SU-DHL-6 (cell line): ENCODE measurements at regions not wholly inside any gene's neighbourhood (a gene's known extent, or its start where the extent isn't known, plus 50 kb on each side); places are given as distances from the start of the nearest gene placed in this dataset.

Experiments used
- H2AFZ ChIP-seq: fragments of 200-600 bp; sonication (generic); 2 replicates; pipeline ENCODE4 v1.6.1; 2014; ENCODE audit warnings: low read depth, mild to moderate bottlenecking, moderate library complexity, mixed read lengths, antibody characterized with exemption, low read length; ENCODE audit not compliant: severe bottlenecking
- H3F3A ChIP-seq: fragments of 200-600 bp; shearing (Covaris generic); 2 replicates; pipeline ENCODE4 v1.6.0; 2016; ENCODE audit warnings: antibody characterized with exemption, mild to moderate bottlenecking; ENCODE audit not compliant: insufficient read depth
- H3K27ac ChIP-seq: fragments of 200-600 bp; sonication (generic); 2 replicates; pipeline ENCODE4 v1.5.1; 2016; ENCODE audit warnings: low read depth, mild to moderate bottlenecking, low read length, moderate library complexity, mixed read lengths
- H3K27me3 ChIP-seq: fragments of 200-600 bp; sonication (generic), shearing (Covaris generic); 2 replicates; pipeline ENCODE4 v1.6.0; 2014; ENCODE audit warnings: mild to moderate bottlenecking, low read length
- H3K36me3 ChIP-seq: fragments of 200-600 bp; sonication (generic); 2 replicates; pipeline ENCODE4 v1.6.1; 2014; ENCODE audit warnings: mild to moderate bottlenecking, low read length, mixed read lengths
- H3K4me2 ChIP-seq: fragments of 300-600, 200-600 bp; shearing (Covaris generic), sonication (generic); 2 replicates; pipeline ENCODE4 v1.6.0; 2014; ENCODE audit warnings: low read length, low read depth, mild to moderate bottlenecking; ENCODE audit not compliant: poor library complexity, severe bottlenecking
- H3K4me3 ChIP-seq: fragments of 200-600 bp; sonication (generic); 2 replicates; pipeline ENCODE4 v1.5.1; 2014; ENCODE audit warnings: antibody characterized with exemption, low read length, mild to moderate bottlenecking, mixed read lengths; ENCODE audit not compliant: insufficient read depth, poor library complexity, severe bottlenecking
- H3K79me2 ChIP-seq: fragments of 200-600 bp; sonication (generic); 2 replicates; pipeline ENCODE4 v1.6.1; 2014; ENCODE audit warnings: mild to moderate bottlenecking, low read length, moderate library complexity; ENCODE audit not compliant: insufficient read depth
- H3K9ac ChIP-seq: fragments of 200-600 bp; sonication (generic); 2 replicates; pipeline ENCODE4 v1.7.0; 2014; ENCODE audit warnings: mild to moderate bottlenecking, low read length
- H3K9me2 ChIP-seq: fragments of 200-600 bp; sonication (generic); replicated peaks from 2 replicates; pipeline ENCODE4 v1.6.1; 2014; ENCODE audit warnings: low read length; ENCODE audit not compliant: insufficient read depth
- H3K9me3 ChIP-seq: fragments of 200-600 bp; sonication (generic); 2 replicates; pipeline ENCODE4 v1.6.1; 2014; ENCODE audit warnings: low read length, mixed read lengths; ENCODE audit not compliant: insufficient read depth
- H4K20me1 ChIP-seq: fragments of 200-600 bp; sonication (generic); 2 replicates; pipeline ENCODE4 v1.6.1; 2014; ENCODE audit warnings: low read depth, mild to moderate bottlenecking, antibody characterized with exemption, low read length, moderate library complexity, mixed read lengths
- CTCF ChIP-seq: fragments of 200-600 bp; sonication (generic); IDR thresholded peaks from one replicate; pipeline ENCODE4 v1.5.1; 2017; ENCODE audit warnings: antibody characterized with exemption, mild to moderate bottlenecking, low read length, moderate library complexity; ENCODE audit not compliant: insufficient read depth, poor library complexity, severe bottlenecking
- EZH2phosphoT487 ChIP-seq: fragments of 200-600 bp; sonication (generic), shearing (Covaris generic); conservative IDR thresholded peaks from 2 replicates; pipeline ENCODE4 v1.6.1; 2018; ENCODE audit warnings: mild to moderate bottlenecking, antibody characterized with exemption, low read length, moderate library complexity, mixed read lengths

- no peak overlapping the region for H3K4me3 ChIP-seq
- no peaks in the 10 kb centered on the region for H3K27me3 ChIP-seq
Observed at GRCh38 chr6:137775720-137776119, 91.3 kb upstream of the TNFAIP3 start.

GRCh38 chr6:137776256-137776655 is 90.8 kb upstream of the TNFAIP3 start:
- H3K27ac ChIP-seq = no peak overlapping the region
- H3K9ac ChIP-seq = no peak overlapping the region
- no peaks in the 10 kb centered on the region for H4K20me1 ChIP-seq
- H3K9me3 ChIP-seq = no peaks in the 10 kb centered on the region
- TF ChIP-seq CTCF (no peak), EZH2phosphoT487 (no peak)
- H3F3A ChIP-seq = no peaks in the 10 kb centered on the region
- no peak overlapping the region for H3K4me3 ChIP-seq
- H3K4me2 ChIP-seq = no peak overlapping the region
- H3K27me3 ChIP-seq = no peaks in the 10 kb centered on the region
- H2AFZ ChIP-seq = no peak overlapping the region
- no peaks in the 10 kb centered on the region for H3K36me3 ChIP-seq
- no peaks in the 10 kb centered on the region for H3K79me2 ChIP-seq
- H3K9me2 ChIP-seq = no peaks in the 10 kb centered on the region

More at GRCh38 chr6:137775720-137776119, 91.3 kb upstream of the TNFAIP3 start:
- Histone ChIP-seq H3K79me2 (no peaks in the 10 kb centered on the region), H3K36me3 (no peaks in the 10 kb centered on the region), H4K20me1 (no peaks in the 10 kb centered on the region), H3K9me2 (no peaks in the 10 kb centered on the region), H3K9me3 (no peaks in the 10 kb centered on the region), H3K4me2 (no peak overlapping the region), H3F3A (no peaks in the 10 kb centered on the region), H3K27ac (no peak overlapping the region), H3K9ac (no peak overlapping the region), H2AFZ (no peak overlapping the region)
- TF ChIP-seq EZH2phosphoT487 (no peak), CTCF (no peak)

- Histone ChIP-seq H3K27ac (no peak overlapping the region), H2AFZ (no peak overlapping the region), H4K20me1 (no peaks in the 10 kb centered on the region), H3F3A (no peaks in the 10 kb centered on the region), H3K36me3 (no peaks in the 10 kb centered on the region), H3K4me2 (no peak overlapping the region), H3K9me2 (no peaks in the 10 kb centered on the region), H3K27me3 (no peaks in the 10 kb centered on the region), H3K9me3 (no peaks in the 10 kb centered on the region), H3K4me3 (no peak overlapping the region), H3K79me2 (no peaks in the 10 kb centered on the region), H3K9ac (no peak overlapping the region)
- TF ChIP-seq EZH2phosphoT487 (no peak), CTCF (no peak)
Observed at GRCh38 chr6:137776786-137777686, 90.0 kb upstream of the TNFAIP3 start.
